IMR-90 (cell line): ENCODE measurements at regions not wholly inside any gene's neighbourhood (a gene's known extent, or its start where the extent isn't known, plus 50 kb on each side); places are given as distances from the start of the nearest gene placed in this dataset.

ENCODE experiments used
- ATAC-seq: fragments of 200-7000 bp; cut with Tn5 transposase; 2 replicates; pipeline ENCODE4 v1.9.1; 2020; ENCODE audit warnings: low read depth, mild to moderate bottlenecking, moderate library complexity
- BruUV-seq: library from RNA; stranded (reverse); fragments of 400-500 nt; replicated peaks from 2 replicates; lab custom pipeline; 2021; lab: Mats Ljungman, UMichigan
- CTCF ChIA-PET: fragments of 300-600 bp; formaldehyde crosslinking; extraction: SDS; loops from one replicate; lab custom pipeline; 2021; ENCODE audit warnings: antibody characterized with exemption; lab: Yijun Ruan, JAX
- POLR2A ChIA-PET: fragments of 300-600 bp; sonication (Branson Sonifier 250); formaldehyde crosslinking; loops from one replicate; lab custom pipeline; 2022; ENCODE audit warnings: antibody characterized with exemption; ENCODE audit not compliant: unreplicated experiment; lab: Charles Lee
- DNase-seq: peaks from one replicate; pipeline ENCODE4 v3.0.0; 2013
- H2AFZ ChIP-seq: replicated peaks from 2 replicates; pipeline ENCODE3; 2013; ENCODE audit warnings: low read length, mild to moderate bottlenecking; ENCODE audit not compliant: poor library complexity
- H2AK5ac ChIP-seq: 2 replicates; pipeline ENCODE4 v1.6.1; 2013; ENCODE audit warnings: low read depth, low read length, inconsistent platforms
- H2AK9ac ChIP-seq: replicated peaks from 2 replicates; pipeline ENCODE3; 2013; ENCODE audit warnings: mild to moderate bottlenecking, low read depth, low read length, moderate library complexity; ENCODE audit not compliant: poor library complexity
- H2BK120ac ChIP-seq: 2 replicates; pipeline ENCODE4 v1.6.1; 2013; ENCODE audit warnings: low read depth, low read length, inconsistent platforms
- H2BK15ac ChIP-seq: 3 replicates; pipeline ENCODE4 v1.6.1; 2013; ENCODE audit warnings: low read depth, low read length, inconsistent platforms
- H2BK20ac ChIP-seq: 2 replicates; pipeline ENCODE4 v1.6.1; 2013; ENCODE audit warnings: low read depth, mild to moderate bottlenecking, inconsistent platforms, low read length, moderate library complexity
- H2BK5ac ChIP-seq: 2 replicates; pipeline ENCODE4 v1.6.1; 2013; ENCODE audit warnings: mild to moderate bottlenecking, low read depth, low read length, inconsistent platforms; ENCODE audit not compliant: poor library complexity, severe bottlenecking
- H3K14ac ChIP-seq: replicated peaks from 2 replicates; pipeline ENCODE4 v1.6.1; 2013; ENCODE audit warnings: low read depth, low read length, inconsistent platforms
- H3K18ac ChIP-seq: 2 replicates; pipeline ENCODE4 v1.6.1; 2013; ENCODE audit warnings: low read depth, low read length, control low read depth
- H3K23ac ChIP-seq: 2 replicates; pipeline ENCODE4 v1.6.1; 2013; ENCODE audit warnings: low read depth, low read length, inconsistent platforms
- H3K27ac ChIP-seq: 2 replicates; pipeline ENCODE4 v1.5.1; 2013; ENCODE audit warnings: mild to moderate bottlenecking, control low read depth, low read length; ENCODE audit not compliant: insufficient read depth
- H3K27me3 ChIP-seq: 2 replicates; pipeline ENCODE4 v1.6.1; 2013; ENCODE audit warnings: low read length; ENCODE audit not compliant: control insufficient read depth, insufficient read depth
- H3K36me3 ChIP-seq: 2 replicates; pipeline ENCODE4 v1.6.1; 2013; ENCODE audit warnings: low read length, mixed read lengths; ENCODE audit not compliant: control insufficient read depth, insufficient read depth
- H3K4ac ChIP-seq: 2 replicates; pipeline ENCODE4 v1.6.1; 2013; ENCODE audit warnings: low read depth, low read length, inconsistent platforms
- H3K4me1 ChIP-seq: 2 replicates; pipeline ENCODE4 v1.6.1; 2013; ENCODE audit warnings: low read length, mixed read lengths; ENCODE audit not compliant: control insufficient read depth, insufficient read depth
- H3K4me2 ChIP-seq: 2 replicates; pipeline ENCODE4 v1.6.1; 2013; ENCODE audit warnings: low read depth, mild to moderate bottlenecking, control low read depth, low read length, moderate library complexity
- H3K4me3 ChIP-seq: 2 replicates; pipeline ENCODE4 v1.5.1; 2013; ENCODE audit warnings: low read depth, mild to moderate bottlenecking, control low read depth, low read length, moderate library complexity; ENCODE audit not compliant: insufficient read depth
- H3K56ac ChIP-seq: 2 replicates; pipeline ENCODE4 v1.6.1; 2013; ENCODE audit warnings: low read length, inconsistent platforms; ENCODE audit not compliant: insufficient read depth; ENCODE audit errors: extremely low read depth
- H3K79me1 ChIP-seq, 2 experiments: 2 replicates each; pipeline ENCODE4 v1.6.1; 2013; ENCODE audit warnings: low read length in 2 of 2, inconsistent platforms in 1 of 2, low read depth in 1 of 2
- H3K9ac ChIP-seq: 2 replicates; pipeline ENCODE4 v1.6.1; 2013; ENCODE audit warnings: low read depth, low read length, control low read depth
- H3K9me1 ChIP-seq: 2 replicates; pipeline ENCODE4 v1.6.1; 2013; ENCODE audit warnings: low read length, inconsistent platforms; ENCODE audit not compliant: insufficient read depth
- H3K9me3 ChIP-seq: 2 replicates; pipeline ENCODE4 v1.6.1; 2013; ENCODE audit warnings: low read length; ENCODE audit not compliant: control insufficient read depth, insufficient read depth
- H4K20me1 ChIP-seq: 2 replicates; pipeline ENCODE4 v1.6.1; 2013; ENCODE audit warnings: low read length, inconsistent platforms; ENCODE audit not compliant: insufficient read depth
- H4K5ac ChIP-seq: 2 replicates; pipeline ENCODE4 v1.6.1; 2013; ENCODE audit warnings: mild to moderate bottlenecking, low read depth, low read length, control low read depth
- H4K8ac ChIP-seq, 2 experiments: 2 replicates each; pipeline ENCODE4 v1.6.1; 2013; ENCODE audit warnings: low read depth in 2 of 2, low read length in 2 of 2, control low read depth in 1 of 2, inconsistent platforms in 1 of 2
- H4K91ac ChIP-seq: 2 replicates; pipeline ENCODE4 v1.6.1; 2013; ENCODE audit warnings: low read depth, low read length, inconsistent platforms; ENCODE audit not compliant: insufficient read depth
- BHLHE40 ChIP-seq: fragments of 150-350 bp; IDR thresholded peaks from 2 replicates; pipeline ENCODE4 v1.6.1; 2016; ENCODE audit warnings: mild to moderate bottlenecking, low read depth, low read length
- CEBPB ChIP-seq: IDR thresholded peaks from 2 replicates; pipeline ENCODE4 v1.6.1; 2012; ENCODE audit warnings: low read depth, low read length, improper control_type of control experiment
- CHD1 ChIP-seq: IDR thresholded peaks from 2 replicates; pipeline ENCODE4 v1.6.1; 2012; ENCODE audit warnings: low read depth, low read length, improper control_type of control experiment
- CTCF ChIP-seq: conservative IDR thresholded peaks from 2 replicates; pipeline ENCODE4 v1.5.1; 2012; ENCODE audit warnings: mild to moderate bottlenecking, low read depth, low read length, improper control_type of control experiment
- ELK1 ChIP-seq: fragments of 150-350 bp; IDR thresholded peaks from 2 replicates; pipeline ENCODE4 v1.6.1; 2016; ENCODE audit warnings: low read depth, mild to moderate bottlenecking, low read length, moderate library complexity, borderline replicate concordance
- FOS ChIP-seq: fragments of 150-350 bp; IDR thresholded peaks from 2 replicates; pipeline ENCODE4 v1.6.1; 2016; ENCODE audit warnings: low read depth, low read length
- MAFK ChIP-seq: IDR thresholded peaks from 2 replicates; pipeline ENCODE4 v1.6.1; 2012; ENCODE audit warnings: low read depth, low read length, improper control_type of control experiment
- MXI1 ChIP-seq: IDR thresholded peaks from 2 replicates; pipeline ENCODE4 v1.6.1; 2012; ENCODE audit warnings: low read depth, mild to moderate bottlenecking, low read length, moderate library complexity, borderline replicate concordance
- POLR2A ChIP-seq: IDR thresholded peaks from 2 replicates; pipeline ENCODE4 v1.6.1; 2012; ENCODE audit warnings: mild to moderate bottlenecking, low read depth, low read length
- RAD21 ChIP-seq: IDR thresholded peaks from 2 replicates; pipeline ENCODE4 v1.6.1; 2012; ENCODE audit warnings: low read length, improper control_type of control experiment
- RCOR1 ChIP-seq: IDR thresholded peaks from 2 replicates; pipeline ENCODE4 v1.6.1; 2012; ENCODE audit warnings: mild to moderate bottlenecking, low read length, improper control_type of control experiment; ENCODE audit not compliant: insufficient replicate concordance
- RFX5 ChIP-seq: IDR thresholded peaks from 2 replicates; pipeline ENCODE4 v1.8.0; 2012; ENCODE audit warnings: low read depth, mild to moderate bottlenecking, low read length, moderate library complexity
- SMC3 ChIP-seq: fragments of 150-350 bp; IDR thresholded peaks from 2 replicates; pipeline ENCODE4 v1.6.1; 2016; ENCODE audit warnings: low read depth, mild to moderate bottlenecking, antibody characterized with exemption, low read length, moderate library complexity
- USF2 ChIP-seq: fragments of 150-350 bp; IDR thresholded peaks from 2 replicates; pipeline ENCODE4 v1.6.1; 2017; ENCODE audit warnings: mild to moderate bottlenecking, antibody characterized with exemption, low read length, low read depth
- WGBS, 2 experiments: methylation state at CpG; one replicate each; pipeline versions ENCODE4 v1.1.5 to v1.1.7; 2013; ENCODE audit warnings: missing lambda C conversion rate in 2 of 2; ENCODE audit not compliant: insufficient read length in 1 of 2; ENCODE audit errors: extremely low coverage in 2 of 2; 5-methylcytosine and 5-hydroxymethylcytosine counted together
- dilution Hi-C: fragments of 300-500 bp; cut with HindIII; formaldehyde crosslinking; loops from one replicate; pipeline ENCODE4 v1.14.3; 2018; ENCODE audit warnings: low sequenced_read_pairs; ENCODE audit not compliant: unreplicated experiment
- in situ Hi-C: fragments of 300-500 bp; cut with MboI; formaldehyde crosslinking; loops from 3 replicates; pipeline ENCODE4 v1.14.3; 2019; ENCODE audit warnings: low sequenced_read_pairs, inconsistent platforms, mixed read lengths
- intact Hi-C: fragments of 100-400 bp; cut with micrococcal nuclease; formaldehyde crosslinking; loops from 2 replicates; pipeline ENCODE4 v1.10.0; 2022

GRCh38 chr2:13102397-13103063 is 385.8 kb downstream of the TRIB2 start:
- CTCF ChIA-PET, result no interaction called here
- no peaks in the 10 kb centered on the region for H3K27me3 ChIP-seq
- H3K14ac ChIP-seq, result no peak overlapping the region
- no peaks in the 10 kb centered on the region for H3K9me1 ChIP-seq
- H3K18ac ChIP-seq, result no peak overlapping the region
- no peak overlapping the region for H2AK9ac ChIP-seq
- H2BK20ac ChIP-seq, result no peak overlapping the region
- H3K4me1 ChIP-seq, result no peaks in the 10 kb centered on the region
- no peak overlapping the region for H3K56ac ChIP-seq
- no peak overlapping the region for H3K23ac ChIP-seq
- in situ Hi-C loops (no loop called here), intact Hi-C loops (no loop called here), dilution Hi-C loops (no loop called here)
- H4K8ac ChIP-seq, result no peak overlapping the region
- H3K9me3 ChIP-seq, result no peaks in the 10 kb centered on the region
- H2BK15ac ChIP-seq, result no peak overlapping the region
- no peak overlapping the region for H3K4me3 ChIP-seq
- POLR2A ChIA-PET, result no interaction called here
- H2AK5ac ChIP-seq, result no peak overlapping the region
- H4K20me1 ChIP-seq, result no peaks in the 10 kb centered on the region
- H4K91ac ChIP-seq, result no peak overlapping the region
- DNase-seq (no peak), ATAC-seq (no peak)
- H3K4ac ChIP-seq, result no peak overlapping the region
- no peaks in the 10 kb centered on the region for H3K36me3 ChIP-seq
- no TSS peak for BruUV-seq
- no peak overlapping the region for H4K5ac ChIP-seq
- H3K79me1 ChIP-seq, result no peaks in the 10 kb centered on the region
- no peak overlapping the region for H2AFZ ChIP-seq
- no peak overlapping the region for H2BK5ac ChIP-seq
- H3K4me2 ChIP-seq, result no peak overlapping the region
- no peak overlapping the region for H3K27ac ChIP-seq
- TF ChIP-seq CEBPB, result no peak
- no peak for TF ChIP-seq BHLHE40
- TF ChIP-seq CTCF, result no peak
- TF ChIP-seq SMC3, result no peak
- no peak for TF ChIP-seq CHD1
- no peak for TF ChIP-seq MAFK
- TF ChIP-seq ELK1, result no peak
- no peak for TF ChIP-seq USF2
- no peak for TF ChIP-seq MXI1
- TF ChIP-seq FOS, result no peak
- TF ChIP-seq RAD21, result no peak
- no peak for TF ChIP-seq RFX5
- TF ChIP-seq POLR2A, result no peak
- TF ChIP-seq RCOR1, result no peak
- no peak overlapping the region for H2BK120ac ChIP-seq
- no peak overlapping the region for H3K9ac ChIP-seq
- WGBS, 2 experiments, result no CpG with 5 or more reads among the region's 4 CpGs
